ENCODE measurements at regions not wholly inside any gene's neighbourhood (a gene's known extent, or its start where the extent isn't known, plus 50 kb on each side); places are given as distances from the start of the nearest gene placed in this dataset.
A peak's percentile ranks its signal among the peaks of the same experiment; 100 is the strongest.

GRCh38 chr7:135831455-135832195, 83.0 kb upstream of the FAM180A start:
- DNase-seq (ENCODE audit: low read depth in 4 of 4, low spot score in 2 of 4) = no peak

- DNase-seq (ENCODE audit: low read depth in 4 of 4, low spot score in 2 of 4) = no peak
Observed at GRCh38 chr7:135828604-135829003, 80.0 kb upstream of the FAM180A start.

- no peak for DNase-seq (ENCODE audit: low read depth in 4 of 4, low spot score in 2 of 4)
Observed at GRCh38 chr7:135827391-135827790, 78.8 kb upstream of the FAM180A start.

GRCh38 chr7:135825406-135825805, 76.8 kb upstream of the FAM180A start:
- DNase-seq (ENCODE audit: low read depth in 4 of 4, low spot score in 2 of 4) = no peak

- no peak for DNase-seq (ENCODE audit: low read depth in 4 of 4, low spot score in 2 of 4)
Observed at GRCh38 chr7:135822376-135822775, 73.8 kb upstream of the FAM180A start.

- no peak for DNase-seq (ENCODE audit: low read depth in 4 of 4, low spot score in 2 of 4)
Observed at GRCh38 chr7:135817583-135817982, 69.0 kb upstream of the FAM180A start.

- DNase-seq (ENCODE audit: low read depth in 4 of 4, low spot score in 2 of 4) = no peak
Observed at GRCh38 chr7:135815033-135815432, 66.4 kb upstream of the FAM180A start.

GRCh38 chr7:135812148-135812547, 63.5 kb upstream of the FAM180A start:
- no peak for DNase-seq (ENCODE audit: low read depth in 4 of 4, low spot score in 2 of 4)

GRCh38 chr7:135811506-135811905, 62.9 kb upstream of the FAM180A start:
- DNase-seq (ENCODE audit: low read depth in 4 of 4, low spot score in 2 of 4) = no peak

- DNase-seq (ENCODE audit: low read depth in 4 of 4, low spot score in 2 of 4) = no peak
Observed at GRCh38 chr7:135808206-135808605, 59.6 kb upstream of the FAM180A start.

- DNase-seq (ENCODE audit: low read depth in 4 of 4, low spot score in 2 of 4) = no peak
Observed at GRCh38 chr7:135803143-135803542, 54.5 kb upstream of the FAM180A start.

GRCh38 chr7:135802697-135803096, 54.1 kb upstream of the FAM180A start:
- DNase-seq (ENCODE audit: low read depth in 4 of 4, low spot score in 2 of 4) = no peak

- no peak for DNase-seq (ENCODE audit: low read depth in 4 of 4, low spot score in 2 of 4)
Observed at GRCh38 chr7:135801877-135802276, 53.3 kb upstream of the FAM180A start.

GRCh38 chr7:135801045-135801693, 52.6 kb upstream of the FAM180A start:
- DNase-seq (ENCODE audit: low read depth in 4 of 4, low spot score in 2 of 4) = peak in 2 of 4 donors; percentile 32 to 58

GRCh38 chr7:135800560-135800959, 51.9 kb upstream of the FAM180A start:
- DNase-seq (ENCODE audit: low read depth in 4 of 4, low spot score in 2 of 4) = no peak

GRCh38 chr7:135799881-135800280, 51.3 kb upstream of the FAM180A start:
- DNase-seq (ENCODE audit: low read depth in 4 of 4, low spot score in 2 of 4) = no peak
